Coronary artery (tissue), 2 donors: ENCODE measurements at regions not wholly inside any gene's neighbourhood (a gene's known extent, or its start where the extent isn't known, plus 50 kb on each side); places are given as distances from the start of the nearest gene placed in this dataset.

Experiments
- DNase-seq: peaks from one replicate; pipeline ENCODE4 v3.0.0-alpha.2; 2017; ENCODE audit warnings: low spot score
- H3K27ac ChIP-seq, 2 donors: fragments of 200-600 bp; sonication (generic); one replicate each; pipeline ENCODE4 v1.5.1; 2016 to 2019
- H3K4me3 ChIP-seq: fragments of 200-600 bp; sonication (generic); 2 replicates; pipeline ENCODE4 v1.5.1; 2016; ENCODE audit warnings: mild to moderate bottlenecking, moderate library complexity
- TF ChIP-seq, protein P1 (sequence below): fragments of 200-600 bp; sonication (generic); IDR thresholded peaks from one replicate; pipeline ENCODE4 v1.5.1; 2019; ENCODE audit warnings: antibody characterized with exemption

DNA sequence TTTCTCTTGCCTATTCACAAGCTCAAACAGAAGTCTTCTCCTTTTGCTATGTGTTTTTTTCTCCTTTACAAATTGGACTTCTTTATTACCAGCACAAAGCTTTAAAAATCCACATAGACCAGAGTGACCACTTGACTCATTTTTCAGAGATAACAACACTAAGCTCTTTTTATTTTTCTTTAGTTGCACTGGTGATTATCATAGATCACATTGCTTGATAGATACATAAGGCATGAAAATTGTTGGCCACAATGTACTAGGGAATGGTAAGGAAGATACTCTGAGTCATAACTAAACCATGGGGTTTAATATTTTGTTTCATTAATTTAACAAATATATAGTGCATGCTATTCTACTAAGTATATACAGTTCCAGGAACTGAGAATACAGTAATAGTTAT, 159.0 kb downstream of the GASK1B start:
- TF ChIP-seq, protein P1, sequence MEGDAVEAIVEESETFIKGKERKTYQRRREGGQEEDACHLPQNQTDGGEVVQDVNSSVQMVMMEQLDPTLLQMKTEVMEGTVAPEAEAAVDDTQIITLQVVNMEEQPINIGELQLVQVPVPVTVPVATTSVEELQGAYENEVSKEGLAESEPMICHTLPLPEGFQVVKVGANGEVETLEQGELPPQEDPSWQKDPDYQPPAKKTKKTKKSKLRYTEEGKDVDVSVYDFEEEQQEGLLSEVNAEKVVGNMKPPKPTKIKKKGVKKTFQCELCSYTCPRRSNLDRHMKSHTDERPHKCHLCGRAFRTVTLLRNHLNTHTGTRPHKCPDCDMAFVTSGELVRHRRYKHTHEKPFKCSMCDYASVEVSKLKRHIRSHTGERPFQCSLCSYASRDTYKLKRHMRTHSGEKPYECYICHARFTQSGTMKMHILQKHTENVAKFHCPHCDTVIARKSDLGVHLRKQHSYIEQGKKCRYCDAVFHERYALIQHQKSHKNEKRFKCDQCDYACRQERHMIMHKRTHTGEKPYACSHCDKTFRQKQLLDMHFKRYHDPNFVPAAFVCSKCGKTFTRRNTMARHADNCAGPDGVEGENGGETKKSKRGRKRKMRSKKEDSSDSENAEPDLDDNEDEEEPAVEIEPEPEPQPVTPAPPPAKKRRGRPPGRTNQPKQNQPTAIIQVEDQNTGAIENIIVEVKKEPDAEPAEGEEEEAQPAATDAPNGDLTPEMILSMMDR, result no peak
- Histone ChIP-seq H3K4me3 (no peak overlapping the region), H3K27ac (no peak overlapping the region)
- no peak for DNase-seq

DNA sequence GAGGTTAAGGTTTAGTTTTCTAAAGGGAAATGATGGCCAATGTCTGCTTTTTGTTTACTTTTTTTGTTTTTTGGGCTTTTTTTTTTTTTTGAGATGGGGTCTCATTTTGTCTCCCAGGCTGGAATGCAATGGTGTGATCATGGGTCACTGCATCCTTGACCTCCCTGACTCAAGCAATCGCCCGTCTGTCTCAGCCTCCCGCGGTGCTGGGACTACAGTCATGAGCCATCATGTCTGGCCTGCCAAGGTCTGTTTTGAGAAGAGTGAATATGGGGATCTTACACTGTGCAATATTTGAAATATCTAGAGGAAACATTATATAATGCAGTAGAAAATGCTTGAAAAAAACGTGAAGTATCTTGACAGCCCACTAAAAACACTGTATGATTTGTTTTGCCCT, 162.5 kb downstream of the GASK1B start:
- no peak overlapping the region for H3K4me3 ChIP-seq
- DNase-seq, result no peak
- H3K27ac ChIP-seq, result no peak overlapping the region
- TF ChIP-seq, protein P1, result no peak

DNA sequence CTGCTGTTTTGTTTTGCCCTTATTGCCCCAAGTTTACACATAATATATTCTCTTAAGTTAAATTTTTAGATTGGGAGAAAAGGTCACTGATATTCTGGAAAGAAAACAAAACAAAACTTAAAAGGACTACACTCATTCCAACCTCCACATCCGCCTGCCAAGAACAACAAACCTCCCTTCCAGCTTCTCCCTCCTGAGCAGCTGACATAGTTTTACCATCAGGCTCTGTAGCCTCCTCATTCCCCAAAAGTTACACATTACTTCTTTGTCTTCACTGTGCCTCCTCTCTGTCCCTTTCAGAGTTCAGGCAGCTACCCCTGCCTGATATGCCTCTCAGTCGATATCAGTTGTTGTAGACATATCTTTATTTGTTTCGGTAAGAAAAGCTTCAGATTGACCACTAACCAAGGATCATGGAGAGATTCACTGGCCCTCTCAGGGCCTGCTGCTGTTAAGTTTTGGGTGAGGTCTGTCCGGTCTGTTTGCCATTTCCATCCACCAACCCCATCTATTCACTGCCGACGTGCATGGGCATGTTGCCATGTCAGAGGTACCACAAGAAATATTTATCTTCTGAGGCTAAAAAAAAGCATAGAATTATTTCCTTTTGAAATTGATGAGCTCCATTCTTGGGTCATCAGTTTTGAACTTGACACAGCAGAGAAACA, 164.1 kb downstream of the GASK1B start:
- Histone ChIP-seq H3K27ac (peak overlapping the region in 1 of 2 donors; percentile 44), H3K4me3 (no peak overlapping the region)
- TF ChIP-seq, protein P1, result no peak
- DNase-seq, result no peak

DNA sequence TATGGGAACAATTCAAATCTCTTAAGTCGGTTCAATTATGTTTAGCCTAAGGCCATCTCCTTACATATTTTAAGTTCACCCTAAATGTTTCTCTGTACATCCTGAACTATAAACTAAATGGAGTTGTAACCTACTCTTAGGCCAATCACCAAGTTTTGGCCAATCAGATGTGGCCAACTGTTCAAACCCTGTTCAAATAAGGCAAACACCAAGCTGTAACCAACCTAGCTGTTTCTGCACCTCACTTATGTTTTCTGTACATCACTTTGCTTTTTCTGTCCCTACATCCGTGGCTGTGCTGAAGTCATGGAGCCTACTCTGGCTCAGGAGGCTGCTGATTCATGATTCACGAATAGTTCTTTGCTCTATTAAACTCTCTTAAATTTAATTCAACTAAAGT, 165.3 kb downstream of the GASK1B start:
- H3K27ac ChIP-seq, result peak overlapping the region; percentile 44 to 68
- DNase-seq, result no peak
- no peak overlapping the region for H3K4me3 ChIP-seq
- TF ChIP-seq, protein P1, result no peak

DNA sequence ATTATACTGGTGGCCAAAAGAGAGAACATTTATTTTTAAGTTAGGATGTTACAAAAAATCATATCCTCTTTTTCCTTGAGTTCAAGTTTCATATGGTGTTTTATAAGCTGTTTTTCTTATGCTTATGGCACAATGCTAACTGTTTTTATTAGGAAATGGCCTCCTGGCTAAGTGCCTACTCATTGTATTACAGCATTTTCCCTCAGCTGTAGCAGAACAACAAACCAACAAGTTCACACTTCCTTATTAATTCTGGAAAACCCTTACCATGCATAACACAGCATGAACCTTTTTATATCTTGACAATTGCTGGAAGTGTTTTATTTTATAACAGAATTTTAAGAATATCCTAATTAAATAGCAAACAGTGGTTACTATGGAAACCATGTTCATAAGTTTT, 165.8 kb downstream of the GASK1B start:
- no peak overlapping the region for H3K4me3 ChIP-seq
- peak overlapping the region; percentile 36 to 44 for H3K27ac ChIP-seq
- DNase-seq, result no peak
- TF ChIP-seq, protein P1, result no peak

DNA sequence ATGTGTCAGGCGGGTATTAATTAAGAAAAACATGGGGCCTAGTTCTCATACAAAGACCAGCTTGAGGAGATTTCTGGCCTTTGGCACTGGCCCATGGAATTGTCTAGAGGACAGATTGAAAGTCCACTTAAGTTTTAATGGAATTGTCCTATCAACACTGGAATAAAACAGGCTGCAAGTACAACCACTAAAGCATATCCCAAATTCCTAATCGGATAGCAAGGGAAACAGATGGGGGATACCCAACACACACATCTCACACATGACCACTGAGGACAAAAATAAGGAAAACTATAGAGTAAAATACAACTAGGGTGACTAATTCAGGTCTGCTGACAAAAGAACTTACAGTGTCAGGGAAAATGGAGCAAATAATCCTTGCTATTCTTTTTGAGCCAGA, 167.8 kb downstream of the GASK1B start:
- Histone ChIP-seq H3K27ac (no peak overlapping the region), H3K4me3 (no peak overlapping the region)
- no peak for DNase-seq
- TF ChIP-seq, protein P1, result no peak

DNA sequence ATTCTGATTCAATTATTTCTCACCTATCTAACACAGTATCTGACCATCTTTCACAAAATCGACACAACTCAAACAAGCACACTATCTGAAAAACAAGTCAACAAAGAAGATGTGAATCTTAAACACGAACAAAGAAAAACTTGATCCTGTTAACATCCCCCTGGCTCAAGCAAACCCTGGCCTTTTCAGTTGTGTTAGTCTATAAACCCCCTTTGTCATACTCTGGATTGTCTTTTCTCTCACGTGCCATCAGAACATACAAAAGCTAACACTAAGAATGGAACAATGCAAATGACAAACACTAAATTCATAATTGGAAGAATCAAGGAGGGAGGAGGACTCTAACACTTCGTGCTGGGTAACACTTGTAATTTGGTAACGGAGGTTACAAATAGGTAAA, 168.7 kb downstream of the GASK1B start:
- H3K4me3 ChIP-seq, result no peak overlapping the region
- H3K27ac ChIP-seq, result no peak overlapping the region
- TF ChIP-seq, protein P1, result no peak
- no peak for DNase-seq
